ENCODE measurements at regions not wholly inside any gene's neighbourhood (a gene's known extent, or its start where the extent isn't known, plus 50 kb on each side); places are given as distances from the start of the nearest gene placed in this dataset.

DNA sequence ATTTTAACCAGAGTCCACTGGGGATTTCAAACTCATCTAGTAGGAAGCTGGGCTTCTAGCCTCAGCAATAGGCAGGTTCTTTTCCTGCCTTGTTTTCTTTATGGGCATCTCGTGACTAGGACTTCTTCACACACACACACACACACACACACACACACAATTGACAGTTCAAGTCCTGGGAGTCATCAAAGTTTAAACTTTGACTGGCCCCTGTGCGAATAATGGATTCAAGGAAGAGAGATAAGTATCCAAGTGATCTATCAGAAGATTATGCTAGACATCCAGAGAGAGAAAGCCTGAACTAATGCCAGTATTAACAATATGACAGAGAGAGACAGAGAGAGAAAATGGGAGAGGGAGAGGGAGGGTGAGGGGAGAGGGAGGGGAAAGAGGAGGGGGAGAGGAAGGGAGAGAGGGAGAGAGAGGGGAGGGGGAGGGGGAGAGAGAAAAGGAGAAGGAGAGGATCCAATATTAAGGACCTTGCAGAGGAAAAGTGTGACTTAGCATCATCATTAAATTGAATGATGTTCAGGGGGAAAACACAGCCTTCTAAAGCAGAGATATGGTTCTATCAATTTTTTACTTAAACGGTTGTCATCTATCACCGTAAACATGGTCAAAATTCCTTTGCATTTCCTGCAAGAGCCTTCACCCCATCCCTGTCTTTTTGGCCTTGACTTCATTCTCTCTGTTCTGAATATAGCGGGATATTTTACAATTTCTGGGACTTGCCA, 327.6 kb upstream of the ZEB2 start:
- TF ChIP-seq, protein P1, sequence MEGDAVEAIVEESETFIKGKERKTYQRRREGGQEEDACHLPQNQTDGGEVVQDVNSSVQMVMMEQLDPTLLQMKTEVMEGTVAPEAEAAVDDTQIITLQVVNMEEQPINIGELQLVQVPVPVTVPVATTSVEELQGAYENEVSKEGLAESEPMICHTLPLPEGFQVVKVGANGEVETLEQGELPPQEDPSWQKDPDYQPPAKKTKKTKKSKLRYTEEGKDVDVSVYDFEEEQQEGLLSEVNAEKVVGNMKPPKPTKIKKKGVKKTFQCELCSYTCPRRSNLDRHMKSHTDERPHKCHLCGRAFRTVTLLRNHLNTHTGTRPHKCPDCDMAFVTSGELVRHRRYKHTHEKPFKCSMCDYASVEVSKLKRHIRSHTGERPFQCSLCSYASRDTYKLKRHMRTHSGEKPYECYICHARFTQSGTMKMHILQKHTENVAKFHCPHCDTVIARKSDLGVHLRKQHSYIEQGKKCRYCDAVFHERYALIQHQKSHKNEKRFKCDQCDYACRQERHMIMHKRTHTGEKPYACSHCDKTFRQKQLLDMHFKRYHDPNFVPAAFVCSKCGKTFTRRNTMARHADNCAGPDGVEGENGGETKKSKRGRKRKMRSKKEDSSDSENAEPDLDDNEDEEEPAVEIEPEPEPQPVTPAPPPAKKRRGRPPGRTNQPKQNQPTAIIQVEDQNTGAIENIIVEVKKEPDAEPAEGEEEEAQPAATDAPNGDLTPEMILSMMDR (IDR thresholded peaks at IDR 0.05; ENCODE audit: insufficient read depth, low read length) = no peak
- TF ChIP-seq POLR2AphosphoS5 (IDR thresholded peaks at IDR 0.05; ENCODE audit: low read depth) (no peak), GABPA (IDR thresholded peaks at IDR 0.05; ENCODE audit: low read depth) (no peak)

All from HL-60 (cell line).